ENCODE measurements at regions not wholly inside any gene's neighbourhood (a gene's known extent, or its start where the extent isn't known, plus 50 kb on each side); places are given as distances from the start of the nearest gene placed in this dataset.

DNA sequence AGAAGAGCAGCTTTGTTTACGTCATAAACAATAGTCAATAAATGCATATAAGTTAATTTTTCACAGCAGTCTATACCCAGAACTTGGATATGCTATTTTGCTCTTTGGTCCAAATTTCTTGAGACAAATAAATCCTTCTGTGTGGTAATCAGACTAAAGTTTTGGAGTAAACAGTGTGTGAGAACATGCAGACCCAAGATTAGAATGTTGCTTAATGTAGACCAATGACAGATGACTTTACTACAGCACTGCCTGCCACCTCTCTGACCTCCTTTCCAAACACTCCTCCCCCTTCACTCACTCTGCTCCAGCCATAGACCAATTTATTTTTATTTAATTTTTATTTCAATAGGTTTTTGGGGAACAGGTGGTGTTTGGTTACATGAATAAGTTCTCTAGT is 115.3 kb upstream of the TANK start:
- TF ChIP-seq, protein P1, sequence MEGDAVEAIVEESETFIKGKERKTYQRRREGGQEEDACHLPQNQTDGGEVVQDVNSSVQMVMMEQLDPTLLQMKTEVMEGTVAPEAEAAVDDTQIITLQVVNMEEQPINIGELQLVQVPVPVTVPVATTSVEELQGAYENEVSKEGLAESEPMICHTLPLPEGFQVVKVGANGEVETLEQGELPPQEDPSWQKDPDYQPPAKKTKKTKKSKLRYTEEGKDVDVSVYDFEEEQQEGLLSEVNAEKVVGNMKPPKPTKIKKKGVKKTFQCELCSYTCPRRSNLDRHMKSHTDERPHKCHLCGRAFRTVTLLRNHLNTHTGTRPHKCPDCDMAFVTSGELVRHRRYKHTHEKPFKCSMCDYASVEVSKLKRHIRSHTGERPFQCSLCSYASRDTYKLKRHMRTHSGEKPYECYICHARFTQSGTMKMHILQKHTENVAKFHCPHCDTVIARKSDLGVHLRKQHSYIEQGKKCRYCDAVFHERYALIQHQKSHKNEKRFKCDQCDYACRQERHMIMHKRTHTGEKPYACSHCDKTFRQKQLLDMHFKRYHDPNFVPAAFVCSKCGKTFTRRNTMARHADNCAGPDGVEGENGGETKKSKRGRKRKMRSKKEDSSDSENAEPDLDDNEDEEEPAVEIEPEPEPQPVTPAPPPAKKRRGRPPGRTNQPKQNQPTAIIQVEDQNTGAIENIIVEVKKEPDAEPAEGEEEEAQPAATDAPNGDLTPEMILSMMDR (conservative IDR thresholded peaks at IDR 0.05; ENCODE audit: low read depth, low read length) = no peak
- TF ChIP-seq EZH2 (IDR thresholded peaks at IDR 0.05; ENCODE audit: borderline replicate concordance, low read depth, low read length, poor library complexity, severe bottlenecking) = no peak
